HG02798 (cell line): ENCODE measurements at regions not wholly inside any gene's neighbourhood (a gene's known extent, or its start where the extent isn't known, plus 50 kb on each side); places are given as distances from the start of the nearest gene placed in this dataset.

Experiments
- ATAC-seq: cut with Tn5 transposase; IDR thresholded peaks from one replicate; pipeline ENCODE4 v1.9.1; 2021; ENCODE audit warnings: mild to moderate bottlenecking; ENCODE audit not compliant: unreplicated experiment, poor library complexity

DNA sequence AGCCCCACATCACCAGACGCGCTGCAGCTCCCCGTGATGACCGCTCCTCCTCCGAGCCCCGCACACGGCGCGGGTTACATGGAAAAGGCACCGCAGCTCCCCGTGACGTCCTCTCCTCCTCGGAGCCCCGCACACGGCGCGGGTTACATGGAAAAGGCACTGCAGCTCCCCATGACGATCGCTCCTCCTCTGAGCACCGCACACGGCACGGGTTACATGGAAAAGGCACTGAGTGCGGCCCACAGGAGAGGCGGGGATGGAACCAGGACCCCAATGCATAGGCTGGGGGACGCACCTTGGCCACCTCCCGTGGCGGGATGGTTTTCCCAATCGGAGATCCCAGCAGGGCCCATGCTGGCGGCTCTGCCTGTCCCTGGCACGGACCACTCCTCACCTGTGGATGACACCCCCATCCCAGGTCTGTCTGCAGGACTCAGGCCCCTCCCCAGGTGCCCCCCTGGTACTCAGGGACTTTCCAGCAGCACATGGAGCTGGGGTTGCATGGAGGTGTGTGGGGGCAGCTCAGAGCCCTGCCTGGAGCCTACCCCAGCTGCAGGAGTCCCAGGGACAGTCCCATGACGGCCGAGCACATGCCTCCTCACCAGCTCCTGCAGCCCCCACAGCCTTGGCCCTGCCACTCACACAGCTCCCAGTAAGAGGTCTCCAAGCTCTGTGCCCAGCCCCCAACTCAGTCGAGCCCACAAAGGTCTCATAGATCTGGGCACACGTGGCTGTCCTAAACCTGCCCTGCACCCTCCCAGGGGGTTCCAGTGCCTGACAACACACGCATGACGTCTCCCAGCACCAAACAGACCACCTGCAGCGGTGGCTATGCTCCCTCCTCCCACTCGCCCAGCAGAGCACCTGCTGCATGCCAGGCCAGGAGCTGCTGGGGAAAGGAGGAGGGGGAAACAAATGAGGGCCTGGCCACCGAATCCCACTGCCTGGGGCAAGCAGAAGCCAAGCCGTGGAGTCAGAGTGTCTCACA lies 166.6 kb downstream of the BRD1 start:
- ATAC-seq, result no peak

DNA sequence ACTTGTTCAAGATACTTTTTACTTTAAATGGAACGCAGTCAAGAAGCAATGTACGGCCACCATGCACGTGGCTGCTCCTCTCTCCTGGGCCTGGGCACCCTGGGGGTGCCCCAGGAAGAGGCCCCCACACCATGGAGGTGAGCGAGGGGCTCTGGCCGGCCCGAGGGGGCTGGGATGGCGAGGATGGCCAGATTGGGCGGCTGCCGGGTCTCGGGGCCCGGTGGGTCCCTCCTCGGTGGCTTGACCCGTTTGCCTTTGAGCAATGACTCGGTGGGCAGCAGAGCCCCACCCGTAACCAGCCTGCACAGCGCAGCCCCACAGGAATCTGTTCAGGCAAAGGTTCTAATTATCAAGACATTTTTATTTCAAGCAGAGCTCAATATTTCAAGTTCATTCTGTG lies 167.4 kb downstream of the BRD1 start:
- no peak for ATAC-seq

DNA sequence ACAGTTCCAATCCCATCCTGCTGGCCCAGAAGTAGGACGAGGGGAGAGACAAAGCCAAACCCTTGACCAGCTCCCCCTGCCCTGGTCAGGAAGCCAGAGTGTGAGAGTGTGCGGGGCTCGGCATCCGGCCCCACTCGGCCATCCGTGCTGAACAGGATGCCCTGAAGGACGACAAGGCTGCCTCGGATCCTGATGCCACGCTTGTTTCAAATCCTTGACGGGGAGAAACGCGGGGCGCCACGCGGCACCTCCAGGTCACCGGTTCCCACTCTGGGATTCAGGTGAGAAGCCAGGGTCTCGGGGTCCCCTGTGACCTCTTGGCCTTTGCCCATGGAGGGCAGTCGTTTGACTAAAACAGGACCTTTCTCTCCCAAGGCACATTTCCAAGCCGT lies 167.8 kb downstream of the BRD1 start:
- ATAC-seq, result no peak

DNA sequence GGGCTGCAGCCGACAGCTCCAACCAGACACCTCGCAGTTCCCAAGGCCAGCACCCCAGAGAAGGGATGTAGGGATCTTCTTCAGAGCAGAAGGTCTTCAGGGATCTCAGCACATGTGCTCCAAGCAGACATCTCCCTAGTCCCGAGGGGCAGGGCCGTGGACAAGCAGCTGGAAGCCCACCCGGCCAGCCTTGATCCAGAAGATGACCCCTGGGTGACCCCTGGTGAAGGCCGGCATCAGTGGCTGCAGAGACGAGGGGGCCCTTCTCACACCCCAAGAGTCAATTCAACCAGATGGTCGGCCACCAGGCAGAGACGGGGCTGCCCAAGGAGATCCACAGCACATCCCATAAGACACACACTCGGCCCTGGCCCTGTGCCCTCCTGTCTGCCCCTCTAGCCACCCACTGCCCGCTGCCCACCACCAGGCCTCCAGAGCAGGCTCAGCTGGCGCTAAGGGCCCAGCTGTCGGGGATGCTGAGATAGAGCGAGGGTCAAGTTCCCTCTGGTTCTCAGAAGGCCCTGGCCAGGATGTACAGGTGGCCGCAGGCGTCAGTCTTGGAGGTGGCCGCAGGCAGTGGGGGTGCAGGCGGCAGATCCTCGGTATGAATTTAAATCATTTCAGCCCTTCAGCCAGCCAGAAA lies 168.3 kb downstream of the BRD1 start:
- ATAC-seq, result no peak

DNA sequence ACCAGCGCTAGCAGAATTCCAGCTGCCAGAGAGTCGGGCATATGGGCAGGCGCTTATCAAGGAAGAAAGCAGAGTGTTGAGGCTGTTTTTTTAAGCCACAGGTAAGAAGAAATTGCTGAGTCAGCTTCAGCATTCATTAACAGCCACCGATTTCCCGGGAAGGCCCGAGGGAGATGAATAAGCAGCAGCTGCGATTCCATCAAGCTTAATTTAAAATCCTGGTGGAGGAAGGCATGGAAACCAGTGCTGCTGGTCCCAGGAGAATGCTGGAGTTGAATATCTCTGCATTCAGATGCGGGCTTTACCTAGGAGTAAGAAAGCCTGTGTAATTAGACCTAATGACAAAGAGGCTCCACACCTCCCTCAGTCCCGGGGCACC lies 168.8 kb downstream of the BRD1 start:
- ATAC-seq, result no peak

DNA sequence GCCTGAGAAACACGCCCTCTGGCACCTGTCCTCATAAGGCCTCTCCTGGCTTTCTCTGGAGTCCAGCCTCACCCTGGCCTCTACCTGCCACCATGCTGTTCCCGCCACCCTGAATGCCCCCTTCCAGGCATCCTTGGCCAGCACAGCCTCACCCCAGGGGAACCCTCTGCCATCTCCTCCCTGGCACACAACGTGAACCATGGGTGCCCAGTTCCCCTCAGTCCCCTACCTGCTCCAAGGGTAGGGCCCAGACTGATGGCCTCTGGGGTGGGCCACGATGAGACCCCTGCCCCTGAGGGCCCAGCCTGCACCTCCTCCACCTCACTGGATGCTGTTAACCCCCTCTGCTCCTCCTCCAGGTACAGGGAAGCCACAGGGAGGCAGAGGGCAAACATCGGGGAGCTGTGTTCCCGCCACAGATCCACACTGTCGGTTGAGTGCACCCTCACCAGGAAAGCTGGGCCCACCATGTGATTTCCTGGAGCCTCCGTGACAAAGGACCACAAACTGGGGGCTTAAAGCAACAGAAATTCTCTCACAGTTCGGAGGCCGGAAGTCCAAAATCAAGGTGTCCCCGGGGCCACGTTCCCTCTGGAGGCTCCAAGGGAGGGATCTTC lies 169.6 kb downstream of the BRD1 start:
- ATAC-seq, result peak; percentile 3

DNA sequence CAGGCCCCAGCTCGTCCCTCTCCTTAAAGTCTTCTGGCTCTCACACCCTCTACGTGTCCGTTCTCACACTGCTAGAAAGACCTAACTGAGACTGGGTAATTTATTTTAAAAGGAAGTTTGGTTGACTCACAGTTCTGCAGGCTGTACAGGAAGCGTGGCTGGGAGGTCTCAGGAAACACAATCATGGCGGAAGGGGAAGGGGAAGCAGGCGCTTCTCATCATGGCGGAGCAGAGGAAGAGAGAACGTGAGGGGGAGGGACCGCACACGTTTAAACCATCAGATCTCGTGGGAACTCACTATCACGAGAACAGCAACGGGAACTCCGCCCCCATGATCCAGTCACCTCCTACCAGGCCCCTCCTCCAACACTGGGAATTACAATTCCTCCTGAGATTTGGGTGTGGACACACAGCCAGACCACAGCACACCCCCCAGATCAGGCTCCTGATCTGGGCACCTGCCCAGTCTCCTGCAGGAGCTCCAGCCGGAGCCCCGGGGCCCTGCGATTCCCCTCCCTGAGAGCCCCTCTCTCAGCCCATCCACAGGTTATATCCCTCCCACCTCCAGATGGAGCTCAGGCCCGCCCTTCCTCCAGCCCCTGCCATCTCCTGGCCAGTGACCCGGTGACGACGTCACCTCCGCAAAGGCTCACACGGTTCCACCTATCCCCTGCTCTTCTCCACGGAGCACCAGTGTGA lies 170.2 kb downstream of the BRD1 start:
- peak; percentile 61 for ATAC-seq

DNA sequence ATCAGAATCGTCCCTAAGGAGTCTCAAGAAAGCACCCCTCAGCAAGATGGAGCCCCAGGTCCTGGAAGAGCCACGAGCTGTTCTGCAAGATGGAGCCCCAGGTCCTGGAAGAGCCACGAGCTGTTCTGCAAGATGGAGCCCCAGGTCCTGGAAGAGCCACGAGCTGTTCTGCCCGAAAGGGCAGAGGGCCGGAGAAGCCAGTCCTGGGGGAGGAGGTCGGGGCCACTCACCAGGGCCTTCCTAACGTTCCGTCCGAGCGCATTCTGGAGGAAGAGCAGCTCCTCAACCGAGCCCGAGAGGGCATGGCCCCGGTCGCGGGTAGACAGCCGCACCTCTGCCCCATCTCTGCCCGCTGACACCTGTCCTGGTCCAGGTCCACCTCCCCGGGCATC lies 170.8 kb downstream of the BRD1 start:
- ATAC-seq, result peak; percentile 41

DNA sequence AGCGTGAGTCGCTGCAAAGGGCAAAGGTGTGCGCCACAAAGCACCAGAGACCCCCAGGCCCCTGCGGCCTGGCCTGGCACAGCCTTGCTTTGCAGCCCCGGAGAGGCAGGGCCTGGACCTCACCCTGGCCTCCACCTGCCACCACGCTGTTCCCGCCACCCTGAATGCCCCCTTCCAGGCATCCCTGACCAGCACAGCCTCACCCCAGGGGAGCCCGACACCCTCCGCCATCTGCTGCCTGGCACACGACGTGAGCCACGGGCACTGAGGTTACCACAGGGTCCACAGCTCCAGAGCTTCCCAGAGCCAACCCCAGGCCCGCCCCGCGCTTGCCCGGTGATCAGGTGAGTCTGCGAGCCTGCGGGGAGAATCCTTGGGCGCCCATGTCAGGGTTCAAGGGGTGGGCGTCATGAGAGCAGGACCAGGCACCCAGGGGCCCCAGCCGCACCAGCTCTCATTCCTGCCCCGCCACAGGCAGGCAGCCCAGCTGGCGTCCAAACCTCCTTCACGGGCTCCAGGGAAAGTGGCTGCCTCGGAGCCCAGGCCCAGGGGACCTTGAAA lies 171.3 kb downstream of the BRD1 start:
- ATAC-seq, result no peak

DNA sequence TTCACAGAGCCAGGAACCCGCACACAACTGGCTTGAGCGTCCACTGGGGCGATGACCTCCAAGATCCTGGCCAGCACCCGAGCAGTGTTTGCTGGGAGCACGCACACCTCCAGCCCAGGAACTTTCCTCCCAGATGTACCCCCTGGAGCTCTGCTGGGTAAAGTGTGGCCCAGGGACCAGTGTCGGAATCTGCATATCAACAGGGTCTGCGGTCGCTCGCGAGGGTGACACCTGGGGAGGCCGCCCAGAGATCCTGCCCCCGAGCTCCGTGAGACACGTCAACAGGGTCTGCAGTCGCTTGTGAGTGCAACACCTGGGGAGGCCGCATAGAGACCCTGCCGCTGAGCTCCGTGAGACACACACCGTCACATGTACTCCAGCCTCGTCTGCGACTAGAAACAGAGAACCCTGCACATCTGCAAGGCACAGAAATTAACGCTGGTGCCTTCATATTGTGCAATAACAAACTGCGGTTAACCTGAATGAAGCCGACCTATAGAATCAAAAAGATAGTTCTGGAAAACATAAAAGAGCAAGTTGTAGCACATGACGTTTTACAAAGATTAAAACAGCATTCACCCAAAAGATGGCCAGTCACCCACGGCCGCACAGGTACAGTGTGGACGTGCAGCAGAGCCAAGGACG lies 172.4 kb downstream of the BRD1 start:
- ATAC-seq, result no peak

DNA sequence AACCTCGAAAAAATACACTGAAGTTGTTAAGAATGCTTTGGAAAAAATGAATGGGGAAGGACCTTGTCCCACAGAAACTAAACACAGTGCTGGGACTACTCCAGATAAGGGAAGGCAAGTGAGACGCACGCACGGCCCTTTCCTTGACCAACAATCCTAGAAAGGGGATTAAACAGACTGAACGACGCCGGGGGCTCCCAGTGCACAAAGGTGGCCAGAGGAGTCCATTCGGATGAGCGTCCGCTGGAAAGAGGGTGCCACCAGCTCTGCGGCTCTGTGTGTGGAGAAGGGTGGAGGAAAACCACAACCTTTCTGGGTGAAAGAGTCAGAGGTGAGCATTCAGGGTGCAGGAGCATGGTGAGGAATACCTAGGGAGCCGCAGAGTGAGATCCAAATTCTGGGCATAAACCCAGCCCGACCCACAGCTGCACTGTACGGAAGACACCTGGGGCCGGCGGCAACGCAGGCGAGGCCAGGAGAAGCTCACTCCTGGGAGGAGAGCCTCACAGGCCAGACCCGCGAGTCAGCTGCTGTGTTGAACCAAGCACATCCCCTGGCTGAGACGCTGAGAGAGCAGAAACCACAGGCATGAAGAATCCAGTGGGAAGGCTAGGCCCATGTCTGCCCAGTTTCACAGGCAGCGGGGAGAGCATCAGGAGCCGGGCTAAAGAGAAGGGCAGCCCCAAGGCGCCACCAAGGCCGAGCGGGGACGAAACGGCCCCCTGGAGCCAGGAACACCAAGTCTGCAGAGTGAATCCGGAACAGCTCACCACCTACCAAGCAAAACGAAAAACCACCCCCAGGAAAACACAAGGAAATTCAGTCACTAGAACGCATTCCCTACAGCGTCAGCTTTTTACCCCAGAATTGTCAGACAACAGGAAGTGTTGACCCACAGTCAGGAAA lies 177.1 kb downstream of the BRD1 start:
- ATAC-seq, result no peak

DNA sequence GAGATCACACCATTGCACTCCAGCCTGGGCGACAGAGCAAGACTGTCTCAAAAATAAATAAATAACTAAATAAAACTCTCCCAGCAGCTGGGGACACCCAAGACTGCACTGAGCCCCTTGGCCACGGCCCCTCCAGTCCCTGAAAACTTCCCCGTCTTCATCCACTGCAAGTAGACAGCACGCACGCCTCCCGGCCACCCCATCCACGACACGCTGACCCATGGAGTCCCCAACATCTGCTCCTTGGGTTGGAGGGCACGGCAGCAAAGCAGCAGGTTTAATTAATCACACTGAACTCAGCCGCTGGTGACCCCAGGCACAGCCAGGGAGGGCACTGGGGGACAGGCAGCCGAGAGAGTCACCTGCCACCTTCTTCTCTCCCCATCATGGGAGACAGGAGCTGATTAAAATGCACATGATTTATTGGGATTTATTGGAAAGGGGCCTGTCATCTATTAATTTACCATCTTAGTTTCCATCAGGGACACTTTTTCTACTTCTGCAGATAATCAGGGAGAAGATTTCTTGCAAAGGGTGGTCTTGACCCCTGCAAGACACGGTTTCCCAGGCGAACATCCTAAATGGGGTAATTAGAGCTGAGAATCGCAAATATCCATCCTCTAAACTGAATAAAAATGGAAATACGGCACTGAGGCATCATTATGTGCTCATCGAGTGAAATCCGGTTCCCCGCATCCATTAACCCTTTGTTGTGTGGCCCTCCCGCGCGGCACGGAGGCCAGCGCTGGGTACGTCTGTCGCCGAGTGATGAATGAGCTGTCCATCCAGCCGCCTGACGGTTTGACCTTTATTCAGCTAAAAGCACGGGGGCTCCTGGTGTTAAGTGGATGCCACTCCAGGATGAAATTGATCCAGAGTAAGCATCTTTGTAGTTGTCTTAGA lies 178.3 kb downstream of the BRD1 start:
- no peak for ATAC-seq

DNA sequence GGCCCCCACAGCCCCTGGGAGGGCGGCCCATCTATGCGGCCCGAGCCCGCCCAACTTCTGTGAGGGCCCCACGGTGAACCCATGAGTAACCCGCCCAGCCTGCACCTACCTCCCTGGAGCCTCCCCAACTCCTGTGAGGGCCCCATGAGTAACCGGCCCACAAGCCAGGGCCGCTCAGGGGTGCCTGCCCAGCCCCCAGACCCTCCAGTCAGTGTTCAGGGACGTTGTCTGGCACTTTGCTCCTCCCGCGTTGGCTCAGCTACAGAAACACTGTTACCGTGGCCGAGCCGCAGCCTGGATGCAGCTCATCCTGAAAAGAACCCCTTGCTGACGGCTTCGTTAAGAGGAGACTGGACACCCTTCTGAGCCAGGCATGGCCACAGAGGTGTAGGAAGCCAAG lies 179.6 kb downstream of the BRD1 start:
- no peak for ATAC-seq

DNA sequence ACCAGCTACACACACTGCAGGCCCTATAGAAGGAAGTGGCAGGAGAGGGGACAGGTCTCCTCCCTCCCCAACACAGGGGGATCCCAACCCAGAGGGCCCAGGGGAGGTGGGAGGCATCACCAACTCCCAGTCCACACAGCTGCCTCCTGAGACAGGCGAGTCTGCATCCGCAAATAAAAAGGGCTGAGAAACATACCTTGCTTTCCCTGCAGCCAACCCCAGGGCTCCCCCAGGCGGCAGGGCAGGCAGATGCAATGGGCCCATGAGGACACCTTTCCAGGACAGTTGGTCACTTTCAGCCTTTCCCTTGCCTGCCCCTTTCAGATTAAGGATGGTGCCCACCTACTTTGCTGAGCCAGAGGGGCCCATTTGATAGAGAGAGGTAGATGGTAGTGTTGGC lies 180.0 kb downstream of the BRD1 start:
- no peak for ATAC-seq

DNA sequence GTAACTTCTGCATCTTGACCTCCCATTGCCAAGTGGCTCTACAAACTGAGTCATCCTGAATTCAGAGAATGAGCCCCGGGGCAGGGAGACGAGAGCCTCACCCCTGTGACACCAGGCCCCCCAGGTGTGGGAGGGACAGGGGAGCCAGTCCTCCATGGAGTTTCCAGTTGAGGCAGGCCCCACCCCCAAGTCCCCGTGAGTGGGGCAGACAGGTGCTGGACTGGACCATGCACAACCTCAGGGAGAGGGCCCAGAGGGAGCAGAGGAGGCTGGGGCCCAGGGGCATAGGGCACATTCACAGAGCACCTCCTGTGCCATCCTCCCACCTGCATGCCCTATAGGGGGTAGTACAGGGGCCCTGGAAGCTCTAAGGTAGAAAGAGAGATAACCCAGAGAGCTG lies 180.8 kb downstream of the BRD1 start:
- ATAC-seq, result no peak

DNA sequence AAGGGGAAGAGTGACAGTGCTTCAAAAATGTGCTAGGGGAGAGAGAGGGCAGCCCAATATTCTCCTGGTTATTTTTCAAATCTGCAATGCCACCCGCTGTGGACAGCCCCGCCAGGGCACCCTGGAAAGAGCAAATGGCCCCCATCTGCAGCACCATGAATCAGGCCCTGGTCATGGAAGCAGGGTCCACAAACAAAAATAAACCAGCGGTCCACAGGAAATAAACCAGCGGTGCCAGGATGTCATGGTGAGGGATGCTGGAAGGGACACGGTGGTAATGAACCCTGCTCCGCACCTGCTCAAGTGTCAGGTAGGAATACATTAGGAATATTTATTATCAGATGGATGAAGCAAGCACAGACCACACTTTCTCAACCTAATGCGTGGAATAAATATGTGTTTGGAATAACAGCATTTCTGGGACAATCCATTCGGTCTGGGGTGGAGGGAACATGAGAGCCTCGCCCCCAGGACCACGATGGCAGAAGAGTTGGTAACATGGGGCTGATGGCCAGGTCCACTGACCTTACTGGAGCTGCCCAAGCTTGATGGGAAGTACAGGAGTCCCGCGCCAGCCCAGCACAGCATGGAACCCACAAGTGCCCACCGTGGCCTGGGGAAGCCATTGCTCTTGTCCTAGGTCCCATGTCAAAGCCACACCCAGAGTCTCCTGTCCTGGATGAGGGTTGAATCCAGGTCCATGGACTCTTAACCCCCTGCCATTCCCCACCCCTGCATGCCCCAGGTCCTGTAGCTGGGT lies 181.7 kb downstream of the BRD1 start:
- ATAC-seq, result no peak

DNA sequence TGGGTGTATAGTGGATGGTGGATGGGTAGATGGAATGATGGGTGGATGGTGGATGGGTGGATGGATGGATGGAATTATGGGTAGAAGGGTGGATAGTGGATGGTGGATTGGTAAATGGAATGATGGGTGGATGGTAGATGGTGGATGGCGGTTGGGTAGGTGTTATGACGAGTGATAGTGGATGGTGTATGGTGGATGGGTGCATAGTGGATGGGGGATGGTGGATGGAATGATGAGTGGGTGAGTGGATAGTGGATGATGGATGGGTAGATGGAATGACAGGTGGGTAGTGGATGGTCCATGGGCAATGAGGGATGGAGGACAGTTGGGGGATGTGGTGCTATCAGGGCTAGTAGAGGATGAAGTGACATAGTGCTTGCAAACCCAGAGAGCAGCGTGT lies 182.4 kb downstream of the BRD1 start:
- no peak for ATAC-seq
